ENCODE measurements at regions not wholly inside any gene's neighbourhood (a gene's known extent, or its start where the extent isn't known, plus 50 kb on each side); places are given as distances from the start of the nearest gene placed in this dataset.

- TF ChIP-seq CREB1 (IDR thresholded peaks at IDR 0.05; ENCODE audit: low read depth) (no peak), RAD21 (IDR thresholded peaks at IDR 0.05; ENCODE audit: low read depth) (no peak), REST (IDR thresholded peaks at IDR 0.05; ENCODE audit: low read depth) (no peak), FOXM1 (IDR thresholded peaks at IDR 0.05; ENCODE audit: borderline replicate concordance, low read depth) (no peak), EP300 (IDR thresholded peaks at IDR 0.05; ENCODE audit: borderline replicate concordance) (no peak)
- TF ChIP-seq, protein P1, sequence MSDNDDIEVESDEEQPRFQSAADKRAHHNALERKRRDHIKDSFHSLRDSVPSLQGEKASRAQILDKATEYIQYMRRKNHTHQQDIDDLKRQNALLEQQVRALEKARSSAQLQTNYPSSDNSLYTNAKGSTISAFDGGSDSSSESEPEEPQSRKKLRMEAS (IDR thresholded peaks at IDR 0.05): no peak
Observed at GRCh38 chr1:163628034-163628773, 306.4 kb downstream of the NUF2 start.
